Activated naive CD8-positive, alpha-beta T cell treated with anti-CD3 and anti-CD28 coated beads, Interleukin-2, amount 50 U/mL, for 16 hours (primary cell): ENCODE measurements at regions not wholly inside any gene's neighbourhood (a gene's known extent, or its start where the extent isn't known, plus 50 kb on each side); places are given as distances from the start of the nearest gene placed in this dataset.
"Not testable (repeated sequence)": the region's sequence is repeated elsewhere in the genome, so short reads cannot be mapped to it uniquely, and the experiment has no call there.

Experiments used
- DNase-seq: peaks from one replicate; pipeline ENCODE4 v3.0.0-alpha.2; 2020; ENCODE audit warnings: low read depth, low spot score

DNA sequence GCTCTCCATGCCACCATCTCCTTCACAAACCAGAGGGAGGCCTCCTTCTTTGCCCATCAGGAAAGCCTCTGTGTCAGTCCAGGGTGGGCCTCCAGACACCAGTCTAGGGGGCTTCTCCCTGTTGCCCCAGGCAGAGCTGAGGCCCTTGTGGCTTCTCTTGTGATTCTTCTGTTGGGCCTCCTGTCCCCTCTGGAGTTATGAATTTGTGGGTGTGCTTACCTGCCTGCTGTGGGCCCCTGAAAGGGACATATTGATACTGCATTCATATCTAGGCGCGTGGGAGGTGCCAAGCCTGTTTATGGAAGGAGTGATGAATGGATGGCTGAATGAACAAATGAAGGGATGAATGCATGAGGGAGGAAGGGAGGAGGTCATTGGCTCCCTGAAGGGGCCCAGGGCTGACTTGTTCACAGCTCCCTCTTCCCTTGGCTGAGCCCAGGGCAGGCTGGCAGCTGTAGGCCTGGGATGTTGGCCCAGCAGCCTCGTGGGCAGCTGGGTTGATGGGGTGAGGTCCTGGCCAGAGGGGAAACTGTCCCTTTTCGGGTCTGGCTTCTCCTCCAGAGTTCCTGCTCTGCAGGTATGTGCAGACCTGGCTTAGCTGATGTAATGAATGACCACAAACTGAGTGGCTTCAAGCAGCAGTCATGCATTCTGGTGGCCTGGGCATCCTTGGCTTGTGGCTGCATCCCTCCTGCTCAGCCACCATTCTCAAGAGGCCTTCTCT, 195.4 kb downstream of the GOLGA6L6 start:
- DNase-seq: no peak

DNA sequence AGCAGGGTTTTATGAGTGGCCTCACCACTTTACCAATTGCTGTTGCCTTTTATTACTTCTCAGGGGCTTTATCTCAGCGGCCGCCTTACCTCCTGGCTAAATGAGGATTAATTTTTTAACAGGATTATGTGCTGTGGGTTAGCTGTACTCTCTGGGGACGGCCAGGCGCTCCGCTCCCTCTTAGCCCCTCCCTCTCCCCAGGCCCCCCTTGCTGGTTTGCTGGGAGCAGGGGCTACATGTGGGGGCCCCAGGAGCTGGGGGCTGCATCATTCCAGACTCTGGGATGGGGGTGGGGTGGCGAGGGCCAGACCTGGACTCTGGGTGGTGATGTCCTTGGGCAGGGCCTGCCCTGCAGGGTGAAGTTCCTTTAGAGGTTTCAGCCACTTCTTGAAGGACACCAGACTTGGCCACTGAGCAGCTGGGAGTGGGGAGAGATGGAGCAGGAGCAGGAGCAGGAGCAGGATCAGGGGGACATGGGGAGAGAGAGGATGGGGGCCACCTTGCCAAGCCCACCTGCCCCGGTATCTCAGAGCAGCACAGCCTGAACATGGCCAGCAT, 196.1 kb downstream of the GOLGA6L6 start:
- no peak for DNase-seq

DNA sequence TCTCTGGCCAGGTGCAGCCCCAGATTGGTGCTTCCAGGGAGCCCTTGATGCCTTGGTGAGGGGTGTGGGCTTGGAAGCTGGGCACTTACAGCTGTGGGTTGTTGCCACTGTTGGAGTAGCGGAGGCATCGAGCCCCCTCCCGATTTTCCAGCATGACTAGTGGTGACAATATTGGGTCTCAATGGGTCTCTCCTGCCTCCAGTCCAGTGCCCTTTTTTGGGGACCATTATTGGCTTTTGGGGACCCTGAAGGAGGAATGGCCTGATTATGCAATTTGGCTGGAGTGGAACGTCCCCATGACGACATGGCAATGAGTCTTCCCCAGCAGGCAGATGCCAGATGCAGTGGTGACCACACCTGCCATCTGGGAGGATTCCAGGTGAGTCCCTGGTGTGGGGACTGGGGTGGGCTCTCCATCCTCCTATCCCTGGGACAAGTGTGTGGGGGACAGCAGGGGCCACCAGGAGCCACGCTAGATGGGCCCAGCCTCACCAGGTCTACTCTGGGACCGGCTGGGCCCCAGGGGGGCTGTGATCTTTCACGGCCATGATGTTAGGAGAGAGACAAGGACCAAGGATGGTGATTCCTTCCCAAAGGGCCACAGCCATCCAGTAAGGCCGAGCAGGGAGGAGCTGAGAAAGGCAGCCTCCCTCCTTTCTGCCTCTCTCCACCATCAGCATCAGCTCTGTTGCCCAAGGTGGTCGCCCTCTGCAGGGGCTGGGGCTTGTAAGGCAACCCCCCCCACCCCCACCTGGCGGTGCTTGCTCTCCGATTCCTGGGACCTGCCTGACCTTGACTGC, 196.8 kb downstream of the GOLGA6L6 start:
- no peak for DNase-seq

DNA sequence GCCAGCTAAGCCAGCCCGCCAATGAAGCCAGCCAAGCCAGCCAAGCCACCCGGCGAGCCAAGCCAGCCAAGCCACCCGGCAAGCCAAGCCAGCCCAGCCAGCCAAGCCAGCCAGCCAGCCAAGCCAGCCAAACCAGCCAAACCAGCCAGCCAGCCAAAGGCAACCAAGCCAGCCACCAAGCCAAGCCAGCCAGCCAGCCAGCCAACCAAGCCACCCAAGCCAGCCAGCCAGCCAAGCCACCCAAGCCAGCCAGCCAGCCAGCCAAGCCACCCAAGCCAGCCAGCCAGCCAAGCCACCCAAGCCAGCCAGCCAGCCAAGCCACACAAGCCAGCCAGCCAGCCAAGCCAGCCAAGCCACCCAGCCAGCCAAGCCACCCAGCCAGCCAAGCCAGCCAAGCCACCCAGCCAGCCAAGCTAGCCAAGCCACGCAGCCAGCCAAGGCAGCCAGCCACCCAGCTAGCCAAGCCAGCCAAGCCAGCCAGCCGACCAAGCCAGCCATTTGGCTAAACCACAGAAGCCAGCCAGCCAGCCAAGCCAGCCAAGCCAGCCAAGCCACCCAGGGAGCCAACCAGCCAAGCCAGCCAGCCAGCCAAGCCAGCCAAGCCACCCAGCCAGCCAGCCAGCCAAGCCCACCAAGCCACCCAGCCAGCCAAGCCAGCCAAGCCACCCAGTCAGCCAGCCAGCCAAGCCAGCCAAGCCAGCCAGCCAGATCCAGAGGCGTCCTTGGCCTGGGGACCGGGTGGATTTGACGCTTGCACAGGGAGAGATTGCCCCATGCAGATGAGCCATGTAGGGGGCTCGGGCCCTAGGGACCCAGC, 198.0 kb downstream of the GOLGA6L6 start:
- DNase-seq: not testable (repeated sequence)

DNA sequence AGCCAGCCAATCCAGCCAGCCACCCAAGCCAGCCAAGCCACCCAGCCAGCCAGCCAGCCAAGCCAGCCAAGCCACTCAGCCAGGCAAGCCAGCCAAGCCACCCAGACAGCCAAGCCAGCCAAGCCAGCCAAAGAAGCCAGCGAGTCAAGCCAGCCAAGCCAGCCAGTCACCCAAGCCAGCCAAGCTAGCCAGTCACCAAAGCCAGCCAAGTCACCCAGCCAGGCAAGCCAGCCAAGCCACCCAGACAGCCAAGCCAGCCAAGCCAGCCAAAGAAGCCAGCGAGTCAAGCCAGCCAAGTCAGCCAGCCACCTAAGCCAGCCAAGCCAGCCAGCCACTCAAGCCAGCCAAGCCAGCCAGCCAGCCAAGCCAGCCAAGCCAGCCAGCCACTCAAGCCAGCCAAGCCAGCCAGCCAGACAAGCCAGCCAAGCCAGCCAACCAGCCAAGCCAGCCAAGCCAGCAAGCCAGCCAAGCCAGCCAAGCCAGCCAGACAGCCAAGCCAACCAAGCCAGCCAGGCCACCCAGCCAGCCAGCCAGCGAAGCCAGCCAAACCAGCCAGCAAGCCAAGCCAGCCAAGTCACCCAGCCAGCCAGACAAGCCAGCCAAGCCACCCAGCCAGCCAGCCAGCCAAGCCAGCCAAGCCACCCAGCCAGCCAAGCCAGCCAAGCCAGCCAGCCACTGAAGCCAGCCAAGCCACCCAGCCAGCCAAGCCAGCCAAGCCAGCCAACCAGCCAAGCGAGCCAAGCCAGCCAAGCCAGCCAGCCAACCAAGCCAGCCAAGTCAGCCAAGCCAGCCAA, 198.8 kb downstream of the GOLGA6L6 start:
- not testable (repeated sequence) for DNase-seq

DNA sequence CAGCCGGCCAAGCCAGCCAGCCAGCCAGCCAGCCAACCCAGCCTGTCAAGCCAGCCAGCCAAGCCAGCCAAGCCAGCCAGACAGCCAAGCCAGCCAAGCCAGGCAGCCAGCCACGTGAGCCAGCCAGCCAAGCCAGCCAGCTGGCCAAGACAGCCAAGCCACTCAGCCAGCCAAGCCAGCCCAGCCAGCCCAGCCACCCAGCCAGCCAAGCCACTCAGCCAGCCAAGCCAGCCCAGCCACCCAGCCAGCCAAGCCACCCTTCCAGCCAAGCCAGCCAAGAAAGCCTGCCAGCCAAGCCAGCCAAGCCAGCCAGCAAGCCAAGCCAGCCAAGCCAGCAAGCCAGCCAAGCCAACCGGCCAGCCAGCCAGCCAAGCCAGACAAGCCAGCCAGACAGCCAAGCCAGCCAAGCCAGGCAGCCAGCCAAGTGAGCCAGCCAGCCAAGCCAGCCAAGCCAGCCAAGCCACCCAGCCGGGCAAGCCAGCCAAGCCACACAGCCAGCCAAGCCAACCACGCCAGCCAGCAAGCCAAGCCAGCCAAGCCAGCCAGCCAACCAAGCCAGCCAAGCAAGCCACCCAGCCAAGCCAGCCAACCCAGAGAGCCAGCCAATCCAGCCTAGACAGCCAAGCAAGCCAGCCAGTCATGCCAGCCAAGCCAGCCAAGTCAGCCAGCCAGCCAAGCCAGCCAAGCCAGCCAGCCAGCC, 199.5 kb downstream of the GOLGA6L6 start:
- no peak for DNase-seq

DNA sequence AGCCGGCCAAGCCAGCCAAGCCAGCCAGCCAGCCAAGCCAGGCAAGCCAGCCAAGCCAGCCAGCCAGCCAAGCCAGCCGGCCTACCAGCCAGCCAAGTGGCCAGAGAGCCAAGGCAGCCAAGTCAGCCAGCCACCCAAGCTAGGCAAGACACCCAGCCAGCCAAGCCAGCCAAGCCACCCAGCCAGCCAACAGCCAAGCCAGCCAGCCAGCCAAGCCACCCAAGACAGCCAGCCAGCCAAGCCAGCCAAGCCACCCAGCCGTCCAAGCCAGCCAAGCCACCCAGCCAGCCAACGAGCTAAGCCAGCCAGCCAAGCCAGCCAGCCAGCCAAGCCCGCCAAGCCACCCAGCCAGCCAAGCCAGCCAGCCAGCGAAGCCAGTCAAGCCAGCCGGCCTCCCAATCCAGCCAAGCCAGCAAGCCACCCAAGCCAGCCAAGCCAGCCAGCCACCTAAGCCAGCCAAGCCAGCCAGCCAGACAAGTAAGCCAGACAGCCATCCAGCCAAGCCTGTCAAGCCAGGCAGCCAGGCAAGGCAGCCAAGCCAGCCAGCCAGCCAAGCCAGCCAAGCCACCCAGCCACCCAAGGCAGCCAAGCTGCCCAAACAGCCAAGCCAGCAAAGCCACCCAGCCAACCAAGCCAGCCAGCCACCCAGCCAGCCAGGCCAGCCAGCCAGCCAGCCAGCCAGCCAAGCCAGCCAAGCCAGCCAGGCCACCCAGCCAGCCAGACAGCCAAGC, 200.5 kb downstream of the GOLGA6L6 start:
- DNase-seq: no peak

DNA sequence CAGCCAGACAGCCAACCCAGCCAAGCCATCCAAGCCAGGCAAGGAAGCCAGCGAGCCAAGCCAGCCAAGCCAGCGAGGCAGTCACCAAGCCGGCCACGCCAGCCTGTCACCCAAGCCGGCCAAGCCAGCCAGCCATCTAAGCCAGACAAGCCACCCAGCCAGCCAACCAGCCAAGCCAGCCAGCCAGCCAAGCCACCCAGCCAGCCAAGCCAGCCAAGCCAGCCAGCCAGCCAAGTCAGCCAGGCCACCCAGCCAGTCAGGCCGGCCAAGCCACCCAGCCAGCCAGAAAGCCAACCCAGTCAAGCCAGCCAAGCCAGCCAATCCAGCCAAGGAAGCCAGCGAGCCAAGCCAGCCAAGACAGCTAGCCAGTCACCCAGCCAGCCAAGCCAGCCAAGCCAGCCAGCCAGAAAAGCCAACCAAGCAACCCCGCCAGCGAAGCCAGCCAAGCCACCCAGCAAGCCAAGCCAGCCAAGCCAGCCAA, 201.2 kb downstream of the GOLGA6L6 start:
- no peak for DNase-seq

DNA sequence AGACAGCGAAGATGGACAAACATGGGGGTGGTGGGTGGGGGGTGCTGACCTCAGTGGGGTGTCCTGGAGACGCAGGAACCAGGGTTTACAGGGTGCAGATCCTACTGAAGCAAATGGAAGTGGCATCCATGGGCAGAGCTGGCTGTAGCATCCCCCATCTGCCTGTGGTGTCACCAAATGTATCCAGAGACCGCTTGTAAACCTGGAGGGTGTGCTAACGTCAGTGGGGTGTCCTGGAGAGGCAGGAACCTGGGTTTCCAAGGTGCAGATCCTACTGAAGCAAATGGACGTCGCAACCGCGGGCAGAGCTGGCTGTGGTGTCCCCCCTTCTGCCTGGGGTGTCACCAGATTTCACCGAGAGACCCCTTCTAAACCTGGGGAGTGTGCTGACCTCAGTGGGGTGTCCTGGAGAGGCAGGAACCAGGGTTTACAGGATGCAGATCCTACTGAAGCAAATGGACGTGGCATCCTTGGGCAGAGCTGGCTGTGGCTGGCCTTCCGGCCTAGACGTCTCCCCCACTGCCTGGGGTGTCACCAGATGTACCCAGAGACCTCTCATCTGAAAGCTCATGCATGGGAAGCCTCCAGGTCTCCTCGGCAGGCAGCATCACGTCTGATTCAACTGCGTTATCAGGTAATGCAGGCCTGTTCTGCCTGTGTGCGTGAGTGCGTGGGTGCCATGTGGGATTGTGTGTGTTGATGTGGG, 202.4 kb downstream of the GOLGA6L6 start:
- DNase-seq: not testable (repeated sequence)

DNA sequence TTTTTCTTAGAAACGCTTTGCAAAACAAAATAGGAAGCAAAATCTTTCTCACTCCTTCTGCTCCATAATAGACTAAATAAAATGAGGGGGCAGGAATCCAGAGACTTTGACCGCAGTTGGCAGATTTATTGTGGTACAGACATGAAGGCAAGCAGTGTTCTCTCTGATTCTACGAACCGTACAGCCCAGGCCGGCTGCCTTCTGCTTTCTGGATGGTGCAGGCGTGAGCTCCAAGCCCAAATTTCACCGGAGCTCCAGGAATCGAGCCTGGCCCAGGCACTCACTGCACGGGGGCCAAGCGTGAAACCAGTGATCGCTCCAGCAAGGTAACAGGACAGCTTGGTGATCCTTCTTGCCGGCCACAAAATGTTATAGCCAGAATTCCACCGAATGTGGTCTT, 202.9 kb downstream of the GOLGA6L6 start:
- DNase-seq: not testable (repeated sequence)

DNA sequence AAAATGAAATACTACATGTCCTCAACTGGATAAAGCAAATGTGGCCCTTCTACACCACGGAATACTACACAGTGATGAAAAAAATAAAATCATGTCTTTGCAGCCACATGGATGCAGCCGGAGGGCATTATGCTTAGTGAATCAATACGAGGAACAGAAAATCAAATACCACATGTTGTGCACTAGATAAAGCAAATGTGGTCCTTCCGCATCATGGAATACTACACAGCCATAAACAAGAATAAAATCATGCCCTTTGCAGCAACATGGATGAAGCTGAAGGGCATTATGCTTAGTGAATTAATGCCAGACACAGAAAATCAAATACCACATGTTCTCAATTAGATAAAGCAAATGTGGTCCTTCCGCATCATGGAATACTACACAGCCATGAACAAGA, 204.4 kb downstream of the GOLGA6L6 start:
- DNase-seq: not testable (repeated sequence)

DNA sequence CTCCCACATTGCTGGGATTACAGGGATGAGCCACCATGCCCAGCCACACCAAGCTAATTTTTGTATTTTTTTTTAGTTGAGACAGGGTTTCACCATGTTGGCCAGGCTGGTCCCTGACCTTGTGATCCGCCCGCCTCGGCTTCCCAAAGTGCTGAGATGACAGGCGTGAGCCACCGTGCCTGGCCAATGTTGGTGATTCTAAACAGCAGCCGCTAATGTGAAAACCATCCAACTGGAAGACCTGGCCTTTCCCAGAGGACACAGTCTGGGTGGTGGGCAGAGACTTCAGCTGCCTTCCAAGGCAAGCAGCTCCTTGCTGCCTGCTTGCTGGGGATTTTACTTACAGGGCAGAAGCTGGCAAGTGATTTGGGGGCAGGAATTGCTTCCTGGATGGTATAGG, 207.1 kb downstream of the GOLGA6L6 start:
- not testable (repeated sequence) for DNase-seq

DNA sequence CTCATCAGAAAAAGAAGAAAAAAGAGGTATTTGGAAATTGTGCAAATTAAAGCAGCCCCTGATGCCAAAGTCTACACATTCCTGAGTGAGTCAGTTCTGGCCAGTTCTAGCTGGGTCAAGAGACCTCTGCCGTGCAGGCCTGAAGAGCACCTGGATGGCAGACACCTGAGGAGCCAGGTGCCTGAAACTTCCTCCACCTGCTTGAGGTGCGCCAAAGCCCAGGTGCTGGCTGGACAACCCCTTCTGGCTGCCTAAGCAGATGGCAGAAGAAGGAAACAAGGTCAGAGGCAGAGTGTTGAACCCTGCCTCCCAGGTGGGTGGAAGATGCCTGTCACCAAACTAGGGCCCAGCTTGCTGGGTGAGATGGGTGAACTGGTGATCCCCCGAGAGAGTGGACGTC, 215.8 kb downstream of the GOLGA6L6 start:
- not testable (repeated sequence) for DNase-seq

DNA sequence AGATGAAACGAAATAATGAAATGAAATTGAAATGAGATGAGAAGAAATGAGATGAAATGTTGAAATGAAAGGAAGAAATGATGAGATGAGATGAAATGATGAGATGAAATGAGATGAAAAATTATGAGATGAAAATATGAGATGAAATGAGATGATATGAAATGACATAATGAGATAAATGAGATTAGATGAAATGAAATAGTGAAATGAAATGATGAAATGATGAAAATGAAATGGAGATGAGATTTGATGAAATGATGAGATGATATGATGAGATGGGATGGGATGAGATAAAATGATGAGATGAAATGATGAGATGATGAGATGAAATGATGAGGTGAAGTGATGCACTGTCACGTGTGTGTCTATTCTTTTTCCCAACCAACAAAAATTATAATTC, 224.5 kb downstream of the GOLGA6L6 start:
- DNase-seq: not testable (repeated sequence)

DNA sequence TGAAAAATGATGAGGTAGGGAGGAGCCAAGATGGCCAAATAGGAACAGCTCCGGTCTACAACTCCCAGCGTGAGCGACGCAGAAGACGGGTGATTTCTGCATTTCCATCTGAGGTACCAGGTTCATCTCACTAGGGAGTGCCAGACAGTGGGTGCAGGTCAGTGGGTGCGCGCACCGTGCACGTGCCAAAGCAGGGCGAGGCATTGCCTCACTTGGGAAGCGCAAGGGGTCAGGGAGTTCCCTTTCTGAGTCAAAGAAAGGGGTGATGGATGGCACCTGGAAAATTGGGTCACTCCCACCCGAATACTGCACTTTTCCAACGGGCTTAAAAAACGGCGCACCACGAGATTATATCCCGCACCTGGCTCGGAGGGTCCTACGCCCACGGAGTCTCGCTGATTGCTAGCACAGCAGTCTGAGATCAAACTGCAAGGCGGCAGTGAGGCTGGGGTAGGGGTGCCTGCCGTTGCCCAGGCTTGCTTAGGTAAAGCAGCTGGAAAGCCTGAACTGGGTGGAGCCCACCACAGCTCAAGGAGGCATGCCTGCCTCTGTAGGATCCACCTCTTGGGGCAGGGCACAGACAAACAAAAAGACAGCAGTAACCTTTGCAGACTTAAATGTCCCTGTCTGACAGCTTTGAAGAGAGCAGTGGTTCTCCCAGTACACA, 230.5 kb downstream of the GOLGA6L6 start:
- DNase-seq: not testable (repeated sequence)

DNA sequence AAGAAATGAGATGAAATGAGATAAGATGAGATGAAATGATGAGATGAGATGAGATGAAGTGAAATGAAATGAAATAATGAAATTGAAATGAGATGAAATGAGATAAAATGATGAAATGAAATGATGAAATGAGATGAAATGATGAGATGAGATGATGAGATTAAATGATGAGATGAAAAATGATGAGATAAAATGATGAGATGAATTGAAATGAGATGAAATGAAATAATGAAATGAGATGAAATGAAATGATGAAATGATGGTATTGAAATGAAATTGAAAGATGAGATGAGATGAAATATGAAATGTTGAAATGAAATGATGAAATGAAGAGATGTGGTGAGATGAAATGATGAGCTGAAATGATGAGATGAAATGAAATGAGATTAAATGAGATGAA, 231.0 kb downstream of the GOLGA6L6 start:
- DNase-seq: no peak

DNA sequence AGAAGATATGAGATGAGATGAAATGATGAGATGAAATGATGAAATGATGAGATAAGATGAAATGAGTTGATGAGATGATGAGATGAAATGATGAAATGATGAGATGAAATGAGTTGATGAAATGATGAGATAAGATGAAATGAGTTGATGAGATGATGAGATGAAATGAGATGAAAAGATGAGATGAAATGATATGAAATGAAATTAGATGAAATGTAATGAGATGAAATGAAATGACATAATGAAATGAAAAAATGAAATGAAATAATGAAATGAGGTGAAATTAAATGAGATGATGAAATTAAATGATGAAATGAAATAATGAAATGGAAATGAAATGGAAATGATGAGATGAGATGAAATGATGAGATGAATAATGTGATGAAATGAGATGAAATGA, 231.6 kb downstream of the GOLGA6L6 start:
- DNase-seq: not testable (repeated sequence)

DNA sequence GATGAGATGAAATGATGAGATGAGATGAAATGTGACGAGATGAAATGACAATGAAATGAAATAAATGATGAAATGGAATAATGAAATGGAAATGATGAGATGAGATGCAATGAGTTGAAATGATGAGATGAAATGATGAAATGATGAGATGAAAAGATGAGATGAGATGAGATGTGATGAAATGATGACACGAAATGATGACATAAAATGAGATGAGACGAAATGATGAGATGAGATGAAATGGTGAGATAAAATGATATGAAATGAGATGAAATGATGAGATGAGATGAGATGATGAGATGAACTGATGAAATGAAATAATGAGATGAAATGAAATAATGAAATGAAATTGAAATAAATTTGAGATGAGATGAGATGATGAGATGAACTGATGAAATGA, 232.2 kb downstream of the GOLGA6L6 start:
- not testable (repeated sequence) for DNase-seq
